Upper lobe of left lung (tissue), 6 donors: ENCODE measurements at regions not wholly inside any gene's neighbourhood (a gene's known extent, or its start where the extent isn't known, plus 50 kb on each side); places are given as distances from the start of the nearest gene placed in this dataset.

Experiments
- ATAC-seq, 2 donors: fragments of 200-7000 bp; cut with Tn5 transposase; one replicate each; pipeline ENCODE4 v1.9.1; 2022; ENCODE audit warnings: mild to moderate bottlenecking in 2 of 2, moderate library complexity in 2 of 2; ENCODE audit not compliant: low FRiP score in 2 of 2
- DNase-seq, 2 donors: peaks; one replicate each; pipeline ENCODE4 v3.0.0-alpha.2; 2019 to 2020
- H3K27ac ChIP-seq, 4 donors: fragments of 200-600 bp; sonication (generic); one replicate each; pipeline ENCODE4 v1.5.1; 2016 to 2019
- H3K27me3 ChIP-seq, 4 donors: fragments of 200-600 bp; sonication (generic); one replicate each; pipeline ENCODE4 v1.5.1; 2017 to 2019
- H3K36me3 ChIP-seq, 4 donors: fragments of 200-600 bp; sonication (generic); one replicate each; pipeline ENCODE4 v1.5.1; 2016 to 2019
- H3K4me1 ChIP-seq, 4 donors: fragments of 200-600 bp; sonication (generic); one replicate each; pipeline ENCODE4 v1.5.1; 2018 to 2019
- H3K4me3 ChIP-seq, 4 donors: fragments of 200-600 bp; sonication (generic); one replicate each; pipeline ENCODE4 v1.5.1; 2017 to 2019; ENCODE audit warnings: mild to moderate bottlenecking in 2 of 4, moderate library complexity in 1 of 4
- H3K9me3 ChIP-seq, 4 donors: fragments of 200-600 bp; sonication (generic); one replicate each; pipeline ENCODE4 v1.5.1; 2018 to 2019
- EP300 ChIP-seq, 4 donors: sonication (generic); formaldehyde crosslinking; IDR thresholded peaks; one replicate each; pipeline ENCODE4 v1.5.1; 2017; ENCODE audit warnings: antibody characterized with exemption in 4 of 4, control low read depth in 2 of 4
- POLR2A ChIP-seq, 4 donors: fragments of 450-650 bp; IDR thresholded peaks; one replicate each; pipeline ENCODE4 v1.5.1; 2016 to 2017; ENCODE audit warnings: antibody characterized with exemption in 4 of 4, mild to moderate bottlenecking in 2 of 4
- POLR2AphosphoS5 ChIP-seq, 2 donors: sonication (generic); formaldehyde crosslinking; IDR thresholded peaks; one replicate each; pipeline ENCODE4 v1.5.1; 2017; ENCODE audit warnings: antibody characterized with exemption in 2 of 2
- WGBS, 2 donors: methylation state at CpG; one replicate each; pipeline ENCODE4 v1.1.5; 2017 to 2018; 5-methylcytosine and 5-hydroxymethylcytosine counted together
- TF ChIP-seq, protein P1 (sequence below), 6 experiments: fragments of 450-650 bp in 4 of 6; fragments of 200-600 bp in 2 of 6; sonication (generic) in 2 of 6; IDR thresholded peaks; one replicate each; pipeline ENCODE4 v1.5.1; 2016 to 2019; ENCODE audit warnings: antibody characterized with exemption in 6 of 6
- donor health status: DM: no; HTN: no; CAD: no; lungs with moderate emphysema.
- donor health status: DM: no; HTN: yes; CAD: no; lungs with severe emphysema.

DNA sequence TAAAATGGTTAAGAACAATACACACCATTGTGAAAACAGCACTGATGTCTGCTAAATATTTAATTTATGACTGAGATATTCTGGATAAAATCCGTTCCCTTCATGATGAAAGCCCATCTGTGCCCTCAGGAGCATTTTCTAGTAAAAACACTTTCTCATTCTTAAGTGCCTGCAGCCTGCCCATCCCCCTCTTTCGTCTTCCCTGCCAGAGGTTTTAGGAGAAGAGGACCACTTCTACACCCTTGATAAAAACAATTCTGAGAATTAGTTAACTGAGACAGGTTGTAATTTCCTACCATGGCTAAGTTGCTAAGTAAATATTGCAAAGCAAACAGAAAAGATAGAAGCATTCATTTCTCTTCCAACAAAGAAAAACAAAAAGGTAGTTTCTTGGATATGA, 272.6 kb downstream of the ATPSCKMT start:
- TF ChIP-seq EP300 (IDR thresholded peaks at IDR 0.05) (peak in 1 of 4 donors; percentile 80), POLR2AphosphoS5 (IDR thresholded peaks at IDR 0.05) (no peak)
- Histone ChIP-seq H3K36me3 (no peaks in the 10 kb centered on the region), H3K4me1 (no peaks in the 10 kb centered on the region), H3K4me3 (no peak overlapping the region), H3K27me3 (no peaks in the 10 kb centered on the region), H3K27ac (no peak overlapping the region), H3K9me3 (no peaks in the 10 kb centered on the region)
- 37 to 43% methylated on average over 2 of the region's 2 CpGs for WGBS, 2 donors
- peak in 1 of 2 donors; percentile 57 for DNase-seq
- no peak for ATAC-seq

DNA sequence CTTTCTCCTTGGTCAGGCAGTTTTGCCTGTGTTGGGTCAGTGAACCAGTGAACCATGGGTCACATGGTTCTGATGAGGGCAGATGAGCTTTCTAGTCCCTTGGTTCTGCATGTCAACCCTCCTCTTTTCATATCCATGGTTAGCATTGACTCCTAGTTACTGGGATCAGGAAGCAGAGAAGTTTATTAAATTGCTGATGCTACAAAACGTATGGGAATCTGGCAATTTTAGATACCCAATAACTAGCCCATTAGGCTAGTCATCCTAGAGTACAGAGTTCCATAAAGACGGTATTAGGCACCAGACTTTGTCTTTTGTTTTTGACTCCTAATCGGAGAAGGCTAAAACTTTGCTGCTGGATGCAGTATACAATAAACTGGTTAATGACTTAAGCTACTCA, 273.1 kb downstream of the ATPSCKMT start:
- Histone ChIP-seq H3K27me3 (no peaks in the 10 kb centered on the region), H3K9me3 (no peaks in the 10 kb centered on the region), H3K4me1 (no peaks in the 10 kb centered on the region), H3K27ac (no peak overlapping the region), H3K36me3 (no peaks in the 10 kb centered on the region), H3K4me3 (no peak overlapping the region)
- DNase-seq (no peak), ATAC-seq (no peak)
- TF ChIP-seq POLR2A (IDR thresholded peaks at IDR 0.05) (no peak), POLR2AphosphoS5 (IDR thresholded peaks at IDR 0.05) (no peak), EP300 (IDR thresholded peaks at IDR 0.05) (no peak)
- TF ChIP-seq, protein P1, sequence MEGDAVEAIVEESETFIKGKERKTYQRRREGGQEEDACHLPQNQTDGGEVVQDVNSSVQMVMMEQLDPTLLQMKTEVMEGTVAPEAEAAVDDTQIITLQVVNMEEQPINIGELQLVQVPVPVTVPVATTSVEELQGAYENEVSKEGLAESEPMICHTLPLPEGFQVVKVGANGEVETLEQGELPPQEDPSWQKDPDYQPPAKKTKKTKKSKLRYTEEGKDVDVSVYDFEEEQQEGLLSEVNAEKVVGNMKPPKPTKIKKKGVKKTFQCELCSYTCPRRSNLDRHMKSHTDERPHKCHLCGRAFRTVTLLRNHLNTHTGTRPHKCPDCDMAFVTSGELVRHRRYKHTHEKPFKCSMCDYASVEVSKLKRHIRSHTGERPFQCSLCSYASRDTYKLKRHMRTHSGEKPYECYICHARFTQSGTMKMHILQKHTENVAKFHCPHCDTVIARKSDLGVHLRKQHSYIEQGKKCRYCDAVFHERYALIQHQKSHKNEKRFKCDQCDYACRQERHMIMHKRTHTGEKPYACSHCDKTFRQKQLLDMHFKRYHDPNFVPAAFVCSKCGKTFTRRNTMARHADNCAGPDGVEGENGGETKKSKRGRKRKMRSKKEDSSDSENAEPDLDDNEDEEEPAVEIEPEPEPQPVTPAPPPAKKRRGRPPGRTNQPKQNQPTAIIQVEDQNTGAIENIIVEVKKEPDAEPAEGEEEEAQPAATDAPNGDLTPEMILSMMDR (IDR thresholded peaks at IDR 0.05), result no peak
- 71 to 81% methylated on average over 3 of the region's 3 CpGs for WGBS, 2 donors

DNA sequence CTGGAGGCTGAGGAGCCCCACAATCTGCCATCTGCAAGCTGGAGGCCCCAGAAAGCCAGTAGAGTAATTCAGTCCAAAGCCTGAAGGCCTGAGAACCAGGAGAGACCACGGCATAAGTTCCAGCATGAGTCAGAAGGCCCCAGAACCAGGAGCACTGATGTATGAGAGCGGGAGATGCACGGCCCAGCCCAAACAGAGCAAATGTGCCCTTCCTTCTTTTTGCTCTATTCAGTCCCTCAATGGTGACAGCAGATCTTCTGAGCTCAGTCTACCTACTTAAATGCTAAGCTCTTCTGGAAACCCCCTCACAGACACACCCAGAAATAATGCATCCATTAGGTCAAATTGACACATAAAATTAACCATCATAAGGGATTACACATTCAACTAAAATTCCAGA, 277.6 kb downstream of the ATPSCKMT start:
- no peak for ATAC-seq
- TF ChIP-seq EP300 (IDR thresholded peaks at IDR 0.05), result no peak
- TF ChIP-seq, protein P1 (IDR thresholded peaks at IDR 0.05), result no peak
- TF ChIP-seq POLR2AphosphoS5 (IDR thresholded peaks at IDR 0.05), result no peak
- TF ChIP-seq POLR2A (IDR thresholded peaks at IDR 0.05), result no peak
- no peak for DNase-seq
- Histone ChIP-seq H3K9me3 (no peaks in the 10 kb centered on the region), H3K36me3 (no peaks in the 10 kb centered on the region), H3K27me3 (no peaks in the 10 kb centered on the region), H3K4me3 (no peak overlapping the region), H3K4me1 (no peaks in the 10 kb centered on the region), H3K27ac (no peak overlapping the region)
- WGBS, 2 donors, result 81 to 100% methylated on average over 1 to 3 of the region's 3 CpGs

DNA sequence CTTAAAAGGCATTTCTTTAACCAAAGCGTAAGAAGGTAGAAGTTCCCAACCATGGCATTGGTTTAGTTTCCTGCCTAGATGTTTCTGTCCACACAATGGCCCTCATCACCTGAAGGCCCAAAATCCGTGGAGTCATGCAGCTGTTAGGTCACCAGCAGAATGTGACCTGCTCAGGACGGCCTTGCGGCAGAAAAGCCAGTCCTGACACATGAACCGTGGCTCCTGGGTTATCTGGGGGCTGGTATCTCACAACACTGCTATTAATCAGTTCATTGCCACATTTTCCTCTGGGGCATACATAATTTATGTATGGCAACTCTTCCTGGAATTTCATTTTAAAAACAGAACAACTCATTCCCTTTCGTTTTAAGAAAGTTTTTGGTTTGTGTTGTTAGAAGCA, 278.4 kb downstream of the ATPSCKMT start:
- ATAC-seq (no peak), DNase-seq (no peak)
- H3K27me3 ChIP-seq, result no peaks in the 10 kb centered on the region
- TF ChIP-seq POLR2AphosphoS5 (IDR thresholded peaks at IDR 0.05), result no peak
- TF ChIP-seq EP300 (IDR thresholded peaks at IDR 0.05), result no peak
- TF ChIP-seq POLR2A (IDR thresholded peaks at IDR 0.05), result no peak
- TF ChIP-seq, protein P1 (IDR thresholded peaks at IDR 0.05), result no peak
- 69 to 72% methylated on average over 2 to 6 of the region's 6 CpGs for WGBS, 2 donors
- no peaks in the 10 kb centered on the region for H3K36me3 ChIP-seq
- no peaks in the 10 kb centered on the region for H3K9me3 ChIP-seq
- H3K4me3 ChIP-seq, result no peak overlapping the region
- H3K4me1 ChIP-seq, result no peaks in the 10 kb centered on the region
- no peak overlapping the region for H3K27ac ChIP-seq

DNA sequence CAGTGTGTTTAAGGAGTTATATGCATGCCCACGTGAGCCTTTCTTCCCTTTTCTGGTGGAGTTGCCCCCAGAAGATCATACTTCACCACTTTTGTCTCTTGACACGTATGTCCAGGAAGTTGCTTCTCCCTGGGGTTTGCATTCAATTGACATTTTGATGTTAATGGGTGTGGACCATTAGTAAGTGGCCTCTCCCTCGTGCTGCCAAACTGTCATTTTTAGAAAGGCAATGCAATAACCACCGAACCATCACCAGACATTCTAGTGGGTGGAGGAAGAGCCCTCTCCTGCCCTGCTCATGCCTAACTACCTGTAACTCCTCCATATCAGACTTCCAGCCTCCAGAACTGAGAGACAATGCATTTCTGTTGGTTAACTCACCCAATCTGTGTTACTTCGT, 290.8 kb downstream of the ATPSCKMT start:
- Histone ChIP-seq H3K27ac (no peak overlapping the region), H3K4me1 (peaks cover 0 to 4% (median 0%) of the 10 kb centered on the region in 4 donors), H3K36me3 (no peaks in the 10 kb centered on the region), H3K9me3 (no peaks in the 10 kb centered on the region), H3K4me3 (no peak overlapping the region), H3K27me3 (no peaks in the 10 kb centered on the region)
- ATAC-seq (no peak), DNase-seq (no peak)
- TF ChIP-seq POLR2A (IDR thresholded peaks at IDR 0.05) (no peak), POLR2AphosphoS5 (IDR thresholded peaks at IDR 0.05) (no peak), EP300 (IDR thresholded peaks at IDR 0.05) (no peak)
- TF ChIP-seq, protein P1 (IDR thresholded peaks at IDR 0.05), result no peak
- WGBS, 2 donors, result 57 to 74% methylated on average over 5 of the region's 5 CpGs
